GM21737 (cell line): ENCODE measurements at regions not wholly inside any gene's neighbourhood (a gene's known extent, or its start where the extent isn't known, plus 50 kb on each side); places are given as distances from the start of the nearest gene placed in this dataset.
"Not testable (repeated sequence)": the region's sequence is repeated elsewhere in the genome, so short reads cannot be mapped to it uniquely, and the experiment has no call there.

Experiments
- ATAC-seq: cut with Tn5 transposase; IDR thresholded peaks from one replicate; pipeline ENCODE4 v1.9.1; 2021; ENCODE audit warnings: mild to moderate bottlenecking, moderate library complexity; ENCODE audit not compliant: unreplicated experiment

GRCh38 chr2:183780072-183780471, 655.8 kb downstream of the NUP35 start:
- ATAC-seq = no peak

DNA sequence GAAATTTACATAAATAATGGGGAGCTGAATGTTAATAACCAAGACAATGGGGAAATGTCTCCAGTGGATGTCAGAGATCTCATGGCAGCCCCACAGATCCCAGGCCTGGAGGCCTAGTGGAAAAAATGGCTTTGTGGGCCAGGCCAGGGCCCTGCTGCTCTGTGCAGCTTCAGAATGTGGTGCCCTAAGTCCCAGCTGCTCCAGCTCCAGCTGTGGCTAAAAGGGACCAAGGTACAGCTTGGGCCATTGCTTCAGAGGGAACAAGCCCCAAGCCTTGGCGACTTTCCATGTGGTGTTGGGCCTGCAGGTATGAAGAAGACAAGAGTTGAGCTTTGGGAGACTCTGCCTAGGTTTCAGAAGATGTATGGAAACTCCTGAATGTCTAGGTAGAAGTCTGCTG, 658.2 kb downstream of the NUP35 start:
- ATAC-seq = no peak

DNA sequence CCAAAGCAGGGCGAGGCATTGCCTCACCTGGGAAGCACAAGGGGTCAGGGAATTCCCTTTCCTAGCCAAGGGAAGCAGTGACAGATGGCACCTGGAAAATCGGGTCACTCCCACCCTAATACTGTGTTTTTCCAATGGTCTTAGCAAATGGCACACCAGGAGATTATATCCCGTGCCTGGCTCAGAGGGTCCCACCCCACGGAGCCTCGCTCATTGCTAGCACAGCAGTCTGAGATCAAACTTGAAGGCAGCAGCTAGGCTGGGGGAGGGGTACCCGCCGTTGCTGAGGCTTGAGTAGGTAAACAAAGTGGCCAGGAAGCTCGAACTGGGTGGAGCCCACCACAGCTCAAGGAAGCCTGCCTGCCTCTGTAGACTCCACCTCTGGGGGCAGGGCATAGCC, 664.6 kb downstream of the NUP35 start:
- ATAC-seq = not testable (repeated sequence)

DNA sequence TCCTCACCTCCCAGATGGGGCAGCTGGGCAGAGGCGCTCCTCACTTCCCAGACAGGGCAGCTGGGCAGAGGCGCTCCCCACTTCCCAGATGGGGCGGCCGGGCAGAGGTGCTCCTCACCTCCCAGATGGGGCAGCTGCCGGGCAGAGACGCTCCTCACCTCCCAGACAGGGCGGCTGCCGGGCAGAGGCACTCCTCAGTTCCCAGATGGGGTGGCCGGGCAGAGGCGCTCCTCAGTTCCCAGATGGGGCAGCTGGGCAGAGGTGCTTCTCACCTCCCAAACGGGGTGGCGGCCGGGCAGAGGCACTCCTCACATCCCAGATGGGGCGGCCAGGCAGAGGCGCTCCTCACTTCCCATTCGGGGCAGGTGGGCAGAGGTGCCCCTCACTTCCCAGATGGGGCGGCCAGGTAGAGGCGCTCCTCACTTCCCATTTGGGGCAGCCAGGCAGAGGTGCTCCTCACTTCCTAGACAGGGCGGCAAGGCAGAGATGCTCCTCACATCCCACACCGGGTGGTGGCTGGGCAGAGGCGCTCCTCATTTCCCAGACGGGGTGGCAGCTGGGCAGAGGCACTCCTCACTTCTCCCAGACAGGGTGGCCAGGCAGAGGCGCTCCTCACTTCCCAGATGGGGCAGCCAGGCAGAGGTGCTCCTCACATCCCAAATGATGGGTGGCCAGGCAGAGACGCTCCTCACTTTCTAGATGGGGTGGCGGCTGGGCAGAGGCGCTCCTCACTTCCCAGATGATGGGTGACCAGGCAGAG, 668.1 kb downstream of the NUP35 start:
- not testable (repeated sequence) for ATAC-seq

- ATAC-seq = no peak
Measured at GRCh38 chr2:183798535-183798934, 674.3 kb downstream of the NUP35 start.

GRCh38 chr2:183799761-183800160, 675.5 kb downstream of the NUP35 start:
- ATAC-seq = no peak

- no peak for ATAC-seq
Measured at GRCh38 chr2:183803596-183803995, 679.4 kb downstream of the NUP35 start.

DNA sequence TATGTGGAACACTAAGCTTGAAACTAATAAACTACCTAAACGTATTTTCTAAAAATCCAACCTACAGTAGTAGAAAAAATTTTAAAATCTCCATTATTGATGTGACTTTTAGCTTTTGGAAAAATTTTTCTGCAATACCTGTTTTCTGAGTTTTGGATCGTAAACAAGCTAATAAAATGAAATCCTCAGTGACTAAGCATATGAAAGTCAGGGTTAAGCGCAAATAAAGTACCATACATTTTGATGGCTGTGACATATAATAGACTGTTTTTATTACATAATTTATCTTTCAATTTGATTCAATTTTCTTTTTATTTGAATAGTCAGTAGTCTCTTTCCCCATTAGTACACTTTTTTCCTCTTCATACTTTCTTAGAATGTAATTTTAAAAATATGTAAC, 683.6 kb downstream of the NUP35 start:
- no peak for ATAC-seq

DNA sequence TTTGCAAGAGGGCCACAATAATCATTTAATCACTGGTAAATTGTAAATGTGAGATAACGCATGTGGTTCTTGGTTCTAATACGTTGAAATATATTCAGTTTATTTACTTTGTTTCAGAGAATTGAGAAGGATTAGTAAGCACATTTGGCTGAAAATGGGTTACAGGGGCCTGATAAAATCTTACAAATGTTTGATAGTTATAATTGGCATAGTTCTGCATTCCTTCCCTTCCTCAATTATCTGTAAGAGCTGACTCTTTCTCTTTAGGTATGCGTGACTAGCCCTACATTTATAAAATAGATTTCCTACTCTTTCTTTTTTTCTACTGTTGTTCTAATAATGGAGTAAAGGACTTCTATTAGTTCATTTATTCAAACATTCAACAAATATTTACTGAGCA, 685.2 kb downstream of the NUP35 start:
- no peak for ATAC-seq

GRCh38 chr2:183811281-183811680, 687.0 kb downstream of the NUP35 start:
- ATAC-seq = no peak

DNA sequence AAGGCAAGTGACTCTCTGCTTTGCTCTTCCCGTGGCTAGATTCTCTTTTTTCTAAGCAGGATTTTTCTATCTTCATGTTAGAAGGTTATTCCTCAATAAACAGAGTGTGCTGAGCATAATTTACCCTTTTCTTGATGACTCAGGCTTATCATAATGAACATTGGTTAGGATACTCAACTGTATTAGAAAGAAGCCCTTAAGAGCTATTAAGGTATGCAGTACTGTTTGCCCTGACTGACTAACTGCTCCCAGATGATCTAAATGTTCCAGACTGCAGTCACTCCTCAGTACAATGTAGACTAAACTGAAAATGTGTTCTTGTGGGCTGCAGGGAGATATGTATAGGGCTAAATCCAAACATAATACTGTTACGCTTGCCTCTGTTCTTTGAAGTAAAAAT, 687.8 kb downstream of the NUP35 start:
- no peak for ATAC-seq

- no peak for ATAC-seq
Measured at GRCh38 chr2:183825710-183826109, 701.5 kb downstream of the NUP35 start.

DNA sequence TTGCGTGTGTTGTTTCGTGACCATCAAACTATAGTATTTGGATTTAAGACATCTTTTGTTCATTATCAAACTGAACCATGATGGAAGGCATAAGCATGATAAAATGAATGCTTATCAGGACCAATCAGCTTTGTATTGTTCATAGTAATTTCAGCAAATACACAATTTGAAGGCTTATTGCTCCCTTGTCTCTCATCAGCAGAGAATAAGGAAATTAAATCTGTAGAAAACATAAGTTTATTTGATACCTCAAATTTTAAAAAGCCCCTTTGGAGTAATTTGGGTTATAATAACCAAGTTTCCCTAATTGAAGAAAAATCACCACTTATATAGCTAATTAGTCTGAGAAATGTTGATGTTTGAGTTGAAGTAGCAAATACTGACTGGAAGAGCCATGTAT, 705.7 kb downstream of the NUP35 start:
- ATAC-seq = no peak

DNA sequence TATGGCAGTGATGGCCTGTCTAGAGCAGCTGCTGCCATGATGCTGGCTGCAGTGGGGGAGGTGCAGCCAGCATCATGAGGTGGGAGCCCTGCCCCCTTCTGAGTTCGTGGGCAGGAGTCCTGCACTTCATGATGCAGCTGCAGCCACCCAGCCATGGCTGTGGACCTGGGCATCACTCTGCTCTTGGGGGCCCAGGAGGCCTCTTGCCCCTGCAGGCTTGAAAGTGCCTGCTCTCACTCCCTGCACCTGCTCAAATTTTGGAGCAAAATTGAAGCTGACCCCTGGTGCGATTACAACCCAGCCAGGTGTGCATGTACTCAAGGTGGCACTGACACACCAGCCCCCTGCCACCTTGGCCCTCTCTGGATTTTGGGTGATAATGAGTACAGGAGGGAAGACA, 712.9 kb downstream of the NUP35 start:
- ATAC-seq = no peak

GRCh38 chr2:183838295-183838694, 714.1 kb downstream of the NUP35 start:
- no peak for ATAC-seq

DNA sequence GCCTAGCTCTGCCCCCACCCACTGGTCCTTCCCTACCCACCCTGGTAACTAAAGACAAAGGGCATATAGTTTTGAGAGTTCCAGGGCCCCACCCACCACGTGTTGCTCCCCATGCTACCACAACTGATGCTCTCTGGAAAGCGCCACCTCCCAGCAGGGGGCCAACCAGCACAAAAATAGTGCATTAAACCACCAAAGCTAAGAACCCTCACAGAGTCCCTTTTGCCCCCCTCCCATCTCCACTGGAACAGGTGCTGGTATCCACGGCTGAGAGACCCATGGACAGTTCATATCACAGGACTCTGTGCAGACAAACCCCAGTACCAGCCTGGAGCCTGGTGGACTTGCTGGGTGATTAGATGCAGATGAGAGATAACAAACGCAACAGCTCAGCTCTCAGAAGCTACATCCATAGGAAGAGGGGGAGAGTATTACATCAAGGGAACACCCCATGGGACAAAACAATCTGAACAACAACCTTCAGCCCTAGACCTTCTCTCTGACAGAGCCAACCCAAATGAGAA, 715.9 kb downstream of the NUP35 start:
- ATAC-seq = no peak

- ATAC-seq = not testable (repeated sequence)
Measured at GRCh38 chr2:183849826-183850225, 725.6 kb downstream of the NUP35 start.

DNA sequence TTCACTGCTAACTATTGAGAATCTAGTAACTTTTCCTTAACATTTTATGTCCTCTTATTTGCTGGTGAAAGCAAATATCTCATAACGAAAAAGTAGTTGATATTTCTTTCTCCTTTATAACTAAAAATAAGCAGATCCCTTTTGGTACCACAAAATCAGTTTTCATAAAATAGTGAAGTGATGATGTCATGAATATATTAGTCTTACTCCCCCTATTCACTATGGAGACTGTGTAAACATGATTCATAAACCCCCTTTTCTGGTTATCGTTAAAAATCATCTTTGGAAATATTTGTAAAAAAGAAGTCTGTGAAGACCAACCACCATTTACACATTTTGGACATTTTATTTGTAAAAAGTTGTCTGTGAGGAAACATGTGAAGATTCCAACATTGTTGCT, 734.9 kb downstream of the NUP35 start:
- no peak for ATAC-seq

GRCh38 chr2:183866666-183867065, 731.7 kb upstream of the ZNF804A start:
- no peak for ATAC-seq

DNA sequence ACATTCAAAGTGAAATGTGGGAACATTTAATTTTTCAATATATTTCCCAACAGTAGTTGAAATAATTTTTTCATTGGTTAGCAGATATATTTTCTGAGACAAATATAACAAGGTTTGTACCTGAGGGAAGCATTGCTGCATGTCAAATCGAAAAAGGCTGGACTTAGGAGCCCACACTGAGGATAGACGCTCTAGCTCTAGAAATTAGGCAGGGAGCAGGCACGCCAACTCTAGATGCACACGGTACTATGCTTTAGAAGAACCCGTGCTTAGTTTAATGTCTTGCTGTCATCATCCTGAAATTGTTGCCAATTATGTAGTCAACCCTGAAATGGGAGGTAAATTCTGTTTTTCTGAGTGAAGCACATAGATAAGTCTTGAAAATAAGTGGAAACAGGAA, 731.1 kb upstream of the ZNF804A start:
- ATAC-seq = no peak

DNA sequence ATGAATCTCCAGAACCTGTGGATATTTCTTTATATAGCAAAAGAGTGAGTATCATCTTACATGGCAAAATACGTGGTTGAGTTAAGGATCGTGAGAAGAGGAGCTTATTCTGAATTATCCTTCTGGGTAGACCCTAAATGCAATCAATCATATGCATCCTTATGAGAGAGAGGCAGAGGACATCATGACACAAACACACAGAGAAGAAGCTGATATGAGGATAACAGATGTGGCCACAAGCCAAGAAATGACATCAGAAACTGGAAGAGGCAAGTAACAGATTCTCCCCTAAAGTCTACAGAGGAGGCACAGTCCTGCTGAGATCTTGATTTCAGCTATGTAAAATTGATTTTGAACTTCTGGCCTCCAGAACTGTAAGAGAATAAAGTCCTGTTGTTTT, 730.2 kb upstream of the ZNF804A start:
- ATAC-seq = no peak

DNA sequence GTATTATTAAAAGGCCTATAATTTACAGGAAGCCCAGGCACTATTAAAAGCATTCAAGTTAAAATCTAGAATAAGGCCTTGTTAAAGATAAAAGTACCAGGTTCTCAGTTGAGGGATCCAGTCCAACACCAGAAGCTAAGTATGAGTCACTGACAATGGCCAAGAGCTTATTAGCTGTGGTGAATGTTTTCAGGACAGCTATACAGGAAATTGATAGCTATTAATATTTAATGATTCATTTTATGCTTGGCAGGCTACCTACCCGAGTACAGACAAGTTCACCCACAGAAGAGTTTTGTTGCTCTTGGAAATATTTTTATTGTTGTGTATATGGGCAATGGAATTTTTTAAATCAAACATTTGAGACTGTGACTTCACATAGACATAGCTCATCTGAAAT, 729.6 kb upstream of the ZNF804A start:
- ATAC-seq = no peak

- no peak for ATAC-seq
Measured at GRCh38 chr2:183872131-183872530, 726.2 kb upstream of the ZNF804A start.
